Suppressor macrophage treated with lipopolysaccharide for 4 hours (primary cell): ENCODE measurements at regions not wholly inside any gene's neighbourhood (a gene's known extent, or its start where the extent isn't known, plus 50 kb on each side); places are given as distances from the start of the nearest gene placed in this dataset.

Source experiments
- DNase-seq: peaks from one replicate; pipeline ENCODE4 v3.0.0-alpha.2; 2020

DNA sequence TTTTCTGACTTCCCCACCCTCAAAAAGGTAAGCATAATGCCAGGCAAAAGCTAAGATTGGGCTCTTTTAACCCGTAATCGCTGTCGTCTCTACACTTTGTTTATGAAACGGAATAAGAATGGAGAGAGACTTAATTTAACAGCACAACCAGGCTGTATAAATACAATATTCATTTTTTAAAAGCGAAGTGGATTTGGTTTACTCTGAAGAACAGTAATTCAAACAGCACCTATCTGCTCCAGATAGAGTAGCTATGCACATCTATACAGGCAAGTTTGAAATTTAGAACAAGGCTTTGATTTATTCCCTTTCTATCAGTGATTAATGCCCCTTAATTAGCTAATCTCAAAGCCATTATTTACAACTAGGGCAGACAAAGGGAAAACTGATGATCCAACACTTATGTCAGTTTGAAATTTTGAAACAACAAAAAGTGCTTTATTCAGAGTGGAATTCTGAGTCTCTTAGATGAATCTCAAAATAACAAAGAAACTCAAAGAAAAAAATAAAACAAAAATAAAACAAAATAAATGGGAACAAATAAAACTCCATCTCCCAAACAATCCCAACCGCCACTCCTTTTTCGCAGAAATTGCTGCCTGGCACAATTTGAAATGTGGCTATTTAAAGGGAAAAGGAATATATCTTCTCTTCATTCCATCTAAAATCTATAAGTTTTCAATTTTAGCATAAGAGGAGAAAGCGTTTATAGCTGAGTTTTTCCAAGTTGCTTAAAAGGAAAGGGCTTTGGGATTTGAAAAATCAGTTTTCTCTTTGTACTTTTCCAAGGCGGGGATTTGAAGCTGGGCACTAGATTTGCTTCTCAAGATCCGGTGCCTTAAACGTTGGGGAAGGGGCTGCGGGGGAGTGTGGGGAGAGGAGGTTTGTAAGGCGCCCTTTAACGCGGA, 298.6 kb downstream of the PARP8 start:
- DNase-seq: no peak

GRCh38 chr5:50965654-50966375, 299.4 kb downstream of the PARP8 start:
- no peak for DNase-seq

DNA sequence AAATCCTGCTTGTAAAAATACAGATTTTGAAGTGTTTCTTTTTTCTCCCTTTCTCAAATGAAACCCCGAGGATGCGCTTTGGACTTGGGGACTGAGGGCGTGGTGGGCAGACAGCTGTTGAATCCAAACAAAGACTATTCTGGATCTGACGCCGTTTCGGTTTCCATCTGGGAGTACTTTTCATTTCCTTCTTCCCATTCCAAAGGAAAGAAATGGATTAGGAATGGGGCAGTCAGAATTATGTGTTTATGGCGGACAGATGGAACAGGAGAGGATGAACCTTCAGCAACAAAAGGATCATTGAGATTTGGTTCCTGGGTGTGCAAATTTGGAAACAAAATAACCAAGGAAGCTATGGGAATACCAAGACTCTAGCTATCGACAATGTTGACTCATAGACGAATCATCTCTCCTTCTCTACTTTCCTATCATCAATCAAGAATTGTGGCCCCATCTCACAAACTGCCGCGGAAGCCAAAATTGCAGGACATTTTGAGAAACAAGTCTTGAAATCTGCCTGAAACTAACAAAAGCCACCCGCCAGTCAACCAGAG, 300.6 kb downstream of the PARP8 start:
- DNase-seq: no peak

GRCh38 chr5:50967563-50968355, 301.3 kb downstream of the PARP8 start:
- peak; percentile 48 for DNase-seq

DNA sequence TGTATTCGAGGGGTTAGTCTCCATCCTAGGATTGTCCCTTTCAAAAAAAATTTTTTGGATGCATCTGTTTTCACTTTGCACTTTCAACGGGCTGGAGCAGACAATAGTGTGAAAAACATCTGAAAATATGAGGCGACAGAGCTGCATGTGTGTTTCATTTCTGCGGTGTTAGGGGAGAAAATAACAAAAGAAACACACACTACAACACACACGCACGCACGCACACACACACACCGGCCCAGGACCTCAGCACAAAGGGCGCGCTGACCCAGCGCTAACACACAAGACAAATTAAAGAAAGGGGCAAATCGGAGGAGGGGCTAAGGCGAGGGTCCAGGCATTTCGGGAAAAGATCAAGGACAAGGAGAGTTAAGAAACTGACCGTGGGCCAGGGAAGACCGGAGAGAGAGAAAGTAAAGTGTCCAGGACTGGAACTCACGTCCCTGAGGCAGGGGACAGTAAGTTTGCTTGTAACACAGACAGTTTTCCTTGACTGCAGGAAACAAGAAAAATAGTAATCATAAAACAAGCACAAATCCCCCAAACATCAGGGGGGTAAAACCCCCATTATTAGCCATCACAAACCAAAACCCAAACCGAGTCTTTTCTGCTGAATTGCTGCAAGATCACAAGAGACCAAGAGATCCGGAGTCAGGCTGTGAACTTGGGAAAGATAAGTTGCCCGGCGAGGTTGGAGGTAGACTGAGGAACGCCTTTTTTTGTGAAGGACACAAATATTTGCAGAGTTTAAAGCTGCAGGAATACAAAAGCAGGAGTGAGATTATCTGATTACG, 302.1 kb downstream of the PARP8 start:
- no peak for DNase-seq

DNA sequence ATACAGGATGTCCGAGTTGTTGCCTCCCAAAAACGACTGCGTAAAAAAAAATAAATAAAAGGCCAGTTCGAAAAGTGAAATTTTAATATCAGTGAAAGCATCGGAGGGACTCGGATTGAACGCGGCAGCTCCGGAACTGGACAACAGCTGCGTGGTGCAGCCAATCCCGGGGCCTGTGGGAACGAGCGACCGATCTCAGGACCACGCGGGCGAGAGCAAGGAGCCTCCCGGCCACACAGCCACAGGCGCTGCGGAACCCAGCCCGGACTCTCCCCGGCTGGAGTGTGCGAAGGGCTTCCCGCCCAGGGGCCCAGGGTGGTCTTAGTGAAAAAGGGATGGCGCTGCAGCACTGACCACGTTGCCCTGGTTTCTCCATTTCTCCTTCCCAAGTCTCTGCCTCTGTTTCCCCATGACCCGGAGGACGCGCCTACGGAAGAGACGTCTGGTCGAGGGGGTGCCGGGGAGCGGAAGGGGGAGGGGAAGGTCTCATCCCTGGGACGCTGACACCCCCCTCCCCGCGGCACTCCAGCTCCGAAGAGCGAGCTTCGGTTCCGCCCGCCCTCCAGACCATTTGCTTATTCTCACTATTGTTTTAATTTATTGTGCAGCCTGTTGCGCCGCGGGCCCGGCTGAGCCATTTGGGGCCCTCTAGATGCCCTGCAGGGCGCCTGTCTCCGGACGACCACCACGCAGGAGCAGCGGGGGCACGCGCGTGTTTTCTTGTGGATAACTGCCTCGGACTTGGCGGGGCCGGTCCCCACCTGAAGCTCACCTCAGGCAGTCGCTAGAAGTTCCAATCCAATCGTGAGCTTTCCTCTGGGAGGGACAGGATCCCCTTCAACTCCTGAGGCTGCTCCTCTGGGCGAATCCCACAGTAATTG, 303.0 kb downstream of the PARP8 start:
- DNase-seq: no peak

GRCh38 chr5:50975840-50976239, 309.4 kb downstream of the PARP8 start:
- DNase-seq: no peak

- DNase-seq: no peak
These were observed 312.5 kb downstream of the PARP8 start for GRCh38 chr5:50978924-50979323.

DNA sequence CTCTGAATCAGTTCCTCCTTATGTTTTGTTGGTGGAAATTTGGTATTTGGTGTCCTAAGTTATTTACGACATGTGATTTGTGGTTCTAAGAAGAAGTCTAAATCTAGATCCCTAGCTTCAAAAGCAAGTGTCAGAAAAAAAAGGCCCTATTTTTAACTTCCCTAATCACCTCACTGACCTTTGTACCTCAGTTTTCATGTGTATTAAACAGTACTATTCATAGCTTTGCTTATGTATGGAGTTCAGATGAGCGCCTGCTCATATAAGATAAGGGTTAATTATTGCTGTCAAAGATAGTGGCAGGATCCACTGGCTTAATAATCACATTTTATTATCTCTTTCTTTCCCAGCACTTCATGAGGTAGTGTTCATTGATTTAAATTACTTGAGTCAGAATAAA, 318.2 kb downstream of the PARP8 start:
- no peak for DNase-seq

GRCh38 chr5:50990296-50990924, 324.0 kb downstream of the PARP8 start:
- DNase-seq: no peak

DNA sequence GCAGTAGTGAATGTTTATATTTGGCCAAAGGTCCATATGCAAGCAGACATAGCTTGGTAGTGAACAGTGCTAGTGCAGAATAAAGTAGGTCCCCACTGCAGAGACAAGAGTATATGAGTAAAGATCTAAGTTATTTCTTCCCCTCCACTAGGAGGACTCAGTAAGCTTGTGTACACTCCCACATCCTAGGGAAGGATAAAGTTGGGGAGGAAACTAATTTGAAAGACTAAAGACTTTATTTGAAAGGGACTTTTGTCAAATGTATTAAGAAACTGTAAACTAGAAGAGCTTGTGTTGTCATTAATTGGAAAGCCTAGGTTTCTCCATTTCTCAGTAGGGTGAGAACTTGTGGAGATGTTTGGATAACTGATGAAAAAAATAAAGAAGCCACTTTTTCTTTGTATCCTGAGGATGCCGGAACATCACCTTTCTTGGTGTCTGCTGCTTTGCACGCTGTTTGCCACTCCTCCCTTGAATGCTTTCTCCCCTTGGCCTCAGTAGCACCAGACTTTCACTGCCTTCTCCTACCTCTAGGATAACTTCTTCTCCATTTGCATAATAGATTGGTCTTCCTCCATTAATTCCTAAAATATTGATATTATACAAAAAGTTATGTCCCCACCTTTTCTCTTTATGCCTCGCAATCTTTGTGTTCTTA, 329.0 kb downstream of the PARP8 start:
- DNase-seq: no peak

DNA sequence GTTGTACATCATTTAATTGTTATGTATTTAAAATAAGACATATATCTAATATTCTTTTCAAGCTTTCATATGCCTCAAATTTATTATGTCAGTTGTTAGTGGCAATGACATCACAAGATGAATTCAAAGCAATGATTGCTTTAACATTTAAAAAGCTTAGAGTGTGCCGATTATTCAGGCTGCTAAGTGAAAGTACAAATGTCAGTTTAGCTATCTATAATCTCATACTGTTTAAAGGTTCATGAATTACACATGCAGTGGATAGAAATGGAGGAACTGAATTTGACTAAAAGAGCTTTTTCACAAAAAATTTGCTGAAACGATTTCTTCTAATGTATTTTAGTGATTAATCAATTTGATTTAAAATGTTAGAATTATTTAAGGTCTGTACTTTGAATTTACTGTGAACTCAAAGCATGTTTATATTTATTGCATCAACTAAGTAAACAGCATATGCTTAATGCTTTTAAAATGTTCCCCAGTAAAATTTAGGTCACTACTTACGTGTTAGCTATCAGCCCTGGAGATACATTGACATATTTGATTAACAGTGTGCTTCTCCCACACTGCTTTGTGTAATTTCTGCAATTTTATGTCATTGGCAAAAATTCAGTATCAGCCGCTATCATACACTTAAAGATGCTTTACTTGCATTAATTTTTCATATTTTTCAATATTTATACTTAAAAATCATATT, 334.9 kb downstream of the PARP8 start:
- no peak for DNase-seq

DNA sequence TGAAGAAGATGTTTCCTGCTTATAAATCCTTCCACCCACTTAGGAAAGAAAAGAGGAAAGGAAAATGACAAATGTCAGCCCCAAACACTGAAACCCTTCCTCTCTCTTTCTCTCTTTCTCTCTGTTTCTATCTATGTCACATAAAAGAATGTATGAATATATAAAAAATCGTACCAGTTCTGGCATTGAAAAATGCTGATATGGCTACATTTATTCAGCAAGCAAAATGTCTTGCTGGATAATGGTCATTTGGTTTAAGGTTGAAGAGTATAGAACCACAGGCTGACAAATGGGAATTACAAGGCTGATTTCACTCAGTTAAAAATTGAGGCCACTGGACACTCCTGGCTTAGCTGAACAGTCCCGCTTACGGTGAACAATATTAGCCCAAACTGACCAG, 335.9 kb downstream of the PARP8 start:
- DNase-seq: no peak

DNA sequence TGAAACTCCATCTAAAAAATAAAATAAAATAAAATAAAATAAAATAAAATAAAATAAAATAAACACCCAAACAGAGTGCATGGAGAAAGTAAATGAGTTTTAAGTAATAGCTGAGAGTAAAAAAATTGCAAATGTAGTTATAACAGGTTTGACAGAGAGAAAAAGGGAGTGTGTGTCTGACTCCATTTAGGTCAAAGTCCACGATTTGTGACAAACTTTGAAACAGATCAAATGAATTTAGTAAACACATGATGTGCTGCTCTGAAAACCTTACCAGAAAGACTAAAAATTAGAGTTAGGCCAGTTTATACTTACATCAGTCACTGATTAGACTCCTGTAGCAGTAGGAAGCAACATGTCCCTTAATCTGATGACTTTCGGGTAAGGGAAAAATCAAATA, 346.6 kb downstream of the PARP8 start:
- no peak for DNase-seq

DNA sequence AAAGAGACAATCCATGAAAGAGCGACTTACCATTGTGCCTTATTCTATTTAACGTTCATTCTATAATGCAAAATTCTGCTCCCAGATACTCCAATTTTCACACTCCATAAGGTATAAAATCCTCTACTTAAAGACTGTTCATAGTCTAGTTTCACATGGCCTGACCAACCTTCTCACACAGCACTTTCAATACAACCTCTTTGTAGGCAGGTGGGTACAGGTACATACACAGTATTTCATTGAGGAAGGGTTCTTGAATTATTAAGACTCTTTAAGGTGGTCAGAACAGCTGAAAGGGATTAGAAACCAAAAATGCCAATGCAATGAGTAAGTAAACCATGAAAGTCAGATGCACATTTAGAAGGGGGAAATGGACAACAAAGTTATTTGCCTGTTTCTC, 352.0 kb downstream of the PARP8 start:
- no peak for DNase-seq

GRCh38 chr5:51024263-51024662, 357.8 kb downstream of the PARP8 start:
- no peak for DNase-seq

DNA sequence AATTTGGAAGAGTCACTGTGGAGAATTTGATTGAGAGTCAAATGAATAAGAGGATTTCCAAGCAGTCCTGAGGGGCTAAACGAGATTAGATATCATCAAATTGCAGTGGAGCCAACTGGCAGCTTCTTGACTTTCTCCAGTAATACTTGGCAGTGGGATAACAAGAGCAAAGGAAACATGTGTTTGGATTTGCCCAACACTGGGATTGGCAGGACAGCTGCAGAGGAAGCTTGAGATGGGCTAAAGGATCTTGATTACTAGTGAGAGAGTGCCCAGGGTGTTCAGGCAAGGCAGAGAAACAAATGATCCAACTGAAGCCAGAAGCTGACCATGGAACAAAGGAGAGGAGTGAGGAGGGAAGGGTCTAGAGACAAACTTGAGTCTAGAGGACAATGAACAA, 356.0 kb upstream of the ISL1 start:
- DNase-seq: no peak

GRCh38 chr5:51028394-51028793, 354.9 kb upstream of the ISL1 start:
- DNase-seq: no peak

- no peak for DNase-seq
These were observed 350.0 kb upstream of the ISL1 start for GRCh38 chr5:51033215-51033614.
